AG08396 (cell line): ENCODE measurements at regions not wholly inside any gene's neighbourhood (a gene's known extent, or its start where the extent isn't known, plus 50 kb on each side); places are given as distances from the start of the nearest gene placed in this dataset.
A peak's percentile ranks its signal among the peaks of the same experiment; 100 is the strongest.
"Not testable (repeated sequence)": the region's sequence is repeated elsewhere in the genome, so short reads cannot be mapped to it uniquely, and the experiment has no call there.

Experiments
- DNase-seq: peaks from one replicate; pipeline ENCODE4 v3.0.0; 2012; ENCODE audit warnings: low spot score, mixed read lengths

DNA sequence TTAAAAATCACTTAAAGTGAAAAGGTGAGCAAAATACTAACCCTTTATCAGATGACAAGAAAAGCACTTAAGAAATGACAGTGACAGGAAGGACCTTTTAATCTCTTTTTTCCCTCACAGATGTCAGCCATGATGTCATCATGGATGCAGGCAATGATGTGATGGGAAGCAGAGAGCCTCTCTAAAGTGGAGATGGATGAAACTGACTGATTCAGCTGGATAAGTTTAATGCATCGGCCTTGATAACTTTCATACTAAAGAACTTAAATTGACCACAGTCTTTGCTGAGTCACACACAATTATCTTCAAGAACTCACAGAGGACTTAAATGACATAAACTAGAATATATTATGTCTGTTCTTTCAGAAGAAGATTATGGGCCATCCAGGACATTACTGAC, 153.2 kb upstream of the FGF10 start:
- no peak for DNase-seq

DNA sequence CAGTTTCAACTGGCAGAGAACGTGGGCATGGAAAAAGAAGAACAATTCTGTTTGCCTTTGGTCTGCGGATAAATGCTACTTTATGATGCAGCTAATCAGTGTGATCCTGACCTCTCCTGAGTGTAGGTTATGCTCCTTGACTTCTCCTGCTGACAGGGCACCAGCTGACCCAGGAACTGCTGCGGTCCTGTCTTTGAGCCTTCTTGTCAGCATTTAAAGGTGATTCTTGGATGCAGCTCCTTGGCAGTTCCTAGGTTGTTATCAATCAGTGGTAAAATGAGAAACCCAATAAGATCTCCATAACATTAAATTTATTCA, 150.3 kb upstream of the FGF10 start:
- no peak for DNase-seq

GRCh38 chr5:44538797-44539601, 149.8 kb upstream of the FGF10 start:
- DNase-seq: no peak

- DNase-seq: peak; percentile 10
These were observed 147.5 kb upstream of the FGF10 start for GRCh38 chr5:44536650-44537260.

- DNase-seq: no peak
These were observed 146.4 kb upstream of the FGF10 start for GRCh38 chr5:44535621-44536020.

- DNase-seq: no peak
These were observed 143.8 kb upstream of the FGF10 start for GRCh38 chr5:44532981-44533380.

DNA sequence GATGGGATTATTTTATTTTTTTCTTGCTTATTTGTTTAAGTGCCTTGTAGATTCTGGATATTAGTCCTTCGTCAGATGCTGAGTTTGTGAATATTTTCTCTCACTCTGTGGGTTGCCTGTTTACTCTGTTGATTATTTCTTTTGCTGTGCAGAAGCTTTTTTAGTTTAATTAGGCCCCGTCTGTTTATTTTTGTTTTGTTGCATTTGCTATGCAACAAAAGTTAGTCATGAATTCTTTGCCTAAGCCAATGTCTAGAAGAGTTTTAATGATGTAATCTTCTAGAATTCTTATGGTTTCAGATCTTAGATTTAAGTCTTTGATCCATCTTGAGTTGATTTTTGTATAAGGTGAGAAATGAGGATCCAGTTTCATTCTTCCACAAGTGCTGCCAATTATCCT, 142.5 kb upstream of the FGF10 start:
- not testable (repeated sequence) for DNase-seq

GRCh38 chr5:44530783-44531182, 141.6 kb upstream of the FGF10 start:
- DNase-seq: not testable (repeated sequence)

DNA sequence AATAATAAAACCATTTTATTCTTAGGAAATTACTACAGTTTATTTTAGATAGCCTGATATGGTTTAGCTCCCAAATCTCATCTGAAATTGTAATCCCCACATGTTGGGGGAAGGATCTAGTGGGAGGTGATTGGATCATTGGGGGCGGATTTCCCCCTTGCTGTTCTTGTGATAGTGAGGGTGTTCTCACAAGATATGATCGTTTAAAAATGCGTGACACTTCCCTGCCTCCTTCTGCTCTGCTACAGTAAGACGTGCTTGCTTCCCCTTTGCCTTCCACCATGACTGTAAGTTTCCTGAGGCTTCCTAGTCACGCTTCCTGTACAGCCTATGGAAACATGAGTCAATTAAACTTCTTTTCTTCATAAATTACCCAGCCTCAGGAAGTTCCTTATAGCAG, 122.4 kb upstream of the FGF10 start:
- no peak for DNase-seq

GRCh38 chr5:44506561-44506960, 117.3 kb upstream of the FGF10 start:
- no peak for DNase-seq

GRCh38 chr5:44499381-44499780, 110.2 kb upstream of the FGF10 start:
- DNase-seq: no peak

GRCh38 chr5:44497606-44498005, 108.4 kb upstream of the FGF10 start:
- DNase-seq: no peak

DNA sequence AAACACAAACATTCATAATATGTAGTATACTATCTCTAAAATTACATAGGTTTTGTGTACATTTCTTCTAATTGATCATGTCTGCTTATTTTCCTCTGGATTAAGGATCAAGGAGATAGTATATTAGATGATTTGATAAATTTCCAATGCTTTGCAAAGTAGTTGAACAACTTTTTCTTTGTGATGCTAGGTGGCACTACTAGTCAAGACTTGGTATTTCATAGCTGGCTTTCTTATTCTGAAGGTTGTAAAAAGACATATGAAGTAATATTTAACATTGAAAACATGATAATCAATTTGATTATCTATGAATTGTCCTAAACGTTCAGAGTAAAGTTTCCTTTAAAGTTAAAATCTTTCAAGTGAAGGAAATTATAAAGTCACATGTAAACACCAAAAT, 106.1 kb upstream of the FGF10 start:
- no peak for DNase-seq

DNA sequence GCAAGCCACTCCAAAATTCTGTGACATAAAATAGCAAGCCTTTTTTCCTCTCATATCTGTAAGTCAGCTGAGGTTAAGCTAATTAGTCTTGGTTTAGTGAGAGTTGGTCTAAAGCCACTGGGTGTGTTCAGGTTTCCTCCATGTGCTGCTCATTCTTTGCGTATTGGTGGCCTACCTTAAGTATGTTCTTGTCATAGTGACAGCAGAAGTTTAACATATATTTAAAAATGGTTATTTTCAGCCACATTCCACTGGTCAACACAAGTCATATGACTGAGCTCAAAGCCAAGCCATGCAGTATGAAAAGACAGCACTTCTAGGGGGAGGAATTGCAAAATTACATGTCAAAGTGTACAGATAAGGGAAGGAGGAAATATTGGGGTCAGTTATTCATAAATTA, 100.5 kb upstream of the FGF10 start:
- no peak for DNase-seq

DNA sequence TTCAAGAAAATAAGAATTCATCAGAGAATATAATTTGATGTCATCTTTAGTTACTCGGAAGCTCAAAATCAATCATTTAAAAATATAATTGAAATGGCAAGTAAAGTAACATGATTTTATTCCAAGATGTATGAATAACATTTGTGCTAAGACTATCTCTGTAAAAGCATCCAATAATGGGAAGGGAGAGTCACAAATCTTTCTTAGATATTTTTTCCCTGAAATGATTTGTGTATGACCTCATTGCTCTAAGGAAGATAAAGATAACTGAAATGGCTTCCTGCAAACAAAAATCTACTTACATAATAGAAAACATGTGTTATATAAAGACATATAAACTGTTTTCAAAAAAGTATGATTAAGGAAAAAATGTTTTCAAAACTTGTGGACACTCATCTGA, 97.4 kb upstream of the FGF10 start:
- no peak for DNase-seq

GRCh38 chr5:44454002-44454401, 64.8 kb upstream of the FGF10 start:
- DNase-seq: no peak

- no peak for DNase-seq
These were observed 57.2 kb upstream of the FGF10 start for GRCh38 chr5:44446399-44446798.

- no peak for DNase-seq
These were observed 54.0 kb upstream of the FGF10 start for GRCh38 chr5:44443172-44443571.

DNA sequence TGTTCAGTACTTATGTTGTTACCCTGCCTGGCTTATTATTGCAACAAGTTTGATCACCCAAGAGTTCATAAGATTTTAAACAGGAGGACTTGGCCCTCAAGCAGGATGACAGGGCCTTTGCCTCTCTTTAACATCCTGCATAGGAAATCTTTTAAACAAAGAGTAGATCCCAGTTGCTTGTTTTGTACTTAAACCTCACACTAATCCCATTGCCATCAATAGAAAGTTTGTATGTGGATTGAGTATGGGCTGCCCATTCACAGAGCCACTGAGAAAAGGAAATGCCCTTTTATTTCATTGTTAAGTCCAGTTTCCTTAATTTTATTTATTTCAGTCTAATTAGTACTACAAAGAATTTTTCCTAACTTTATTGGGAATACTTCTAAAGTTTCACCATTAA, 52.2 kb upstream of the FGF10 start:
- no peak for DNase-seq

DNA sequence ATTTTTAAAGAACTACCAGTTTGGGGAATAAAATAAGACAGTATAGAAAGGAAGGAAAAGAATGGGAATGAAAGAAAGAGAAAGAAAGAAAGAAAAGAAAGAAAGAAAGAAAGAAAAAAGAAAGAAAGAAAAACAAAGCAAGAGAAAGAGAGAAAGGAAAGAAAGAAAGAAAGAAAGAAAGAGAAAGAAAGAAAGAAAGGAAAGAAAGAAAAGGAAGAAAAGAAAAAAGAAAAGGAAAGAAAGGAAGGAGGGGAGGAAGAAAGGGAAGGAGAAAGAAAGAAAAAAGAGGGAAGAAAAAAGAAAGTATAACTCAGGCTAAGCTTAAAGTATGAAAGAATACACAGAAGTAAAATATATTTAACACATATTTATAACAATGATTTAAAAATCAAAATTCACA, 51.0 kb upstream of the FGF10 start:
- DNase-seq: no peak
